ENCODE measurements at regions not wholly inside any gene's neighbourhood (a gene's known extent, or its start where the extent isn't known, plus 50 kb on each side); places are given as distances from the start of the nearest gene placed in this dataset.

- no peaks in the 10 kb centered on the region for H3K27me3 ChIP-seq (ENCODE audit: insufficient read depth, poor library complexity, severe bottlenecking)
- no peak for TF ChIP-seq CTCF (IDR thresholded peaks at IDR 0.05; ENCODE audit: poor library complexity, severe bottlenecking)
- no peak for DNase-seq (ENCODE audit: low spot score)
- ATAC-seq (ENCODE audit: low read depth), result no peak
- no peak overlapping the region for H3K4me3 ChIP-seq (ENCODE audit: severe bottlenecking)
- no peak overlapping the region for H3K27ac ChIP-seq (ENCODE audit: poor library complexity, severe bottlenecking)
- H3K4me1 ChIP-seq (ENCODE audit: insufficient read depth, poor library complexity, severe bottlenecking), result no peaks in the 10 kb centered on the region
- peaks cover 3% of the 10 kb centered on the region for H3K9me3 ChIP-seq (ENCODE audit: severe bottlenecking)
- no peaks in the 10 kb centered on the region for H3K36me3 ChIP-seq (ENCODE audit: low read depth)
Observed at GRCh38 chr2:6288791-6289190, 576.9 kb downstream of the CMPK2 start.

GRCh38 chr2:6290217-6291015 is 575.3 kb downstream of the CMPK2 start:
- Histone ChIP-seq H3K9me3 (ENCODE audit: severe bottlenecking) (peaks cover 3% of the 10 kb centered on the region), H3K4me3 (ENCODE audit: severe bottlenecking) (no peak overlapping the region), H3K4me1 (ENCODE audit: insufficient read depth, poor library complexity, severe bottlenecking) (no peaks in the 10 kb centered on the region), H3K27me3 (ENCODE audit: insufficient read depth, poor library complexity, severe bottlenecking) (no peaks in the 10 kb centered on the region), H3K27ac (ENCODE audit: poor library complexity, severe bottlenecking) (no peak overlapping the region), H3K36me3 (ENCODE audit: low read depth) (no peaks in the 10 kb centered on the region)
- DNase-seq (ENCODE audit: low spot score) (no peak), ATAC-seq (ENCODE audit: low read depth) (no peak)
- no peak for TF ChIP-seq CTCF (IDR thresholded peaks at IDR 0.05; ENCODE audit: poor library complexity, severe bottlenecking)

- Histone ChIP-seq H3K27me3 (ENCODE audit: insufficient read depth, poor library complexity, severe bottlenecking) (no peaks in the 10 kb centered on the region), H3K4me1 (ENCODE audit: insufficient read depth, poor library complexity, severe bottlenecking) (no peaks in the 10 kb centered on the region), H3K27ac (ENCODE audit: poor library complexity, severe bottlenecking) (no peak overlapping the region), H3K4me3 (ENCODE audit: severe bottlenecking) (no peak overlapping the region), H3K9me3 (ENCODE audit: severe bottlenecking) (no peaks in the 10 kb centered on the region), H3K36me3 (ENCODE audit: low read depth) (no peaks in the 10 kb centered on the region)
- DNase-seq (ENCODE audit: low spot score), result no peak
- no peak for TF ChIP-seq CTCF (IDR thresholded peaks at IDR 0.05; ENCODE audit: poor library complexity, severe bottlenecking)
- no peak for ATAC-seq (ENCODE audit: low read depth)
Observed at GRCh38 chr2:6294791-6295190, 570.9 kb downstream of the CMPK2 start.

GRCh38 chr2:6297238-6297637 is 568.5 kb downstream of the CMPK2 start:
- H3K36me3 ChIP-seq (ENCODE audit: low read depth), result no peaks in the 10 kb centered on the region
- no peak overlapping the region for H3K27ac ChIP-seq (ENCODE audit: poor library complexity, severe bottlenecking)
- no peak overlapping the region for H3K4me3 ChIP-seq (ENCODE audit: severe bottlenecking)
- no peaks in the 10 kb centered on the region for H3K27me3 ChIP-seq (ENCODE audit: insufficient read depth, poor library complexity, severe bottlenecking)
- no peaks in the 10 kb centered on the region for H3K9me3 ChIP-seq (ENCODE audit: severe bottlenecking)
- no peak for TF ChIP-seq CTCF (IDR thresholded peaks at IDR 0.05; ENCODE audit: poor library complexity, severe bottlenecking)
- DNase-seq (ENCODE audit: low spot score) (no peak), ATAC-seq (ENCODE audit: low read depth) (no peak)
- H3K4me1 ChIP-seq (ENCODE audit: insufficient read depth, poor library complexity, severe bottlenecking), result no peaks in the 10 kb centered on the region

GRCh38 chr2:6301426-6301825 is 564.3 kb downstream of the CMPK2 start:
- Histone ChIP-seq H3K4me3 (ENCODE audit: severe bottlenecking) (no peak overlapping the region), H3K4me1 (ENCODE audit: insufficient read depth, poor library complexity, severe bottlenecking) (no peaks in the 10 kb centered on the region), H3K27me3 (ENCODE audit: insufficient read depth, poor library complexity, severe bottlenecking) (no peaks in the 10 kb centered on the region), H3K36me3 (ENCODE audit: low read depth) (no peaks in the 10 kb centered on the region), H3K27ac (ENCODE audit: poor library complexity, severe bottlenecking) (no peak overlapping the region), H3K9me3 (ENCODE audit: severe bottlenecking) (no peaks in the 10 kb centered on the region)
- DNase-seq (ENCODE audit: low spot score) (no peak), ATAC-seq (ENCODE audit: low read depth) (no peak)
- TF ChIP-seq CTCF (IDR thresholded peaks at IDR 0.05; ENCODE audit: poor library complexity, severe bottlenecking), result no peak

All from RWPE2 (cell line).